HG03095 (cell line): ENCODE measurements at regions not wholly inside any gene's neighbourhood (a gene's known extent, or its start where the extent isn't known, plus 50 kb on each side); places are given as distances from the start of the nearest gene placed in this dataset.
A peak's percentile ranks its signal among the peaks of the same experiment; 100 is the strongest.
"Not testable (repeated sequence)": the region's sequence is repeated elsewhere in the genome, so short reads cannot be mapped to it uniquely, and the experiment has no call there.

Experiments used
- ATAC-seq: cut with Tn5 transposase; IDR thresholded peaks from one replicate; pipeline ENCODE4 v1.9.1; 2021; ENCODE audit warnings: moderate library complexity; ENCODE audit not compliant: unreplicated experiment

GRCh38 chr11:100576718-100577021 lies 110.4 kb upstream of the ARHGAP42 start:
- no peak for ATAC-seq

GRCh38 chr11:100578831-100579311 lies 108.2 kb upstream of the ARHGAP42 start:
- ATAC-seq = no peak

- ATAC-seq = no peak
Measured at GRCh38 chr11:100581318-100581717, 105.8 kb upstream of the ARHGAP42 start.

GRCh38 chr11:100584201-100584985 lies 102.7 kb upstream of the ARHGAP42 start:
- ATAC-seq = no peak

- ATAC-seq = no peak
Measured at GRCh38 chr11:100585728-100586127, 101.4 kb upstream of the ARHGAP42 start.

GRCh38 chr11:100586361-100587101 lies 100.6 kb upstream of the ARHGAP42 start:
- no peak for ATAC-seq

- ATAC-seq = no peak
Measured at GRCh38 chr11:100592619-100593260, 94.3 kb upstream of the ARHGAP42 start.

- ATAC-seq = no peak
Measured at GRCh38 chr11:100593291-100593690, 93.8 kb upstream of the ARHGAP42 start.

GRCh38 chr11:100594320-100594719 lies 92.8 kb upstream of the ARHGAP42 start:
- ATAC-seq = no peak

GRCh38 chr11:100600941-100601340 lies 86.1 kb upstream of the ARHGAP42 start:
- ATAC-seq = no peak

GRCh38 chr11:100602716-100603115 lies 84.4 kb upstream of the ARHGAP42 start:
- no peak for ATAC-seq

GRCh38 chr11:100607761-100608160 lies 79.3 kb upstream of the ARHGAP42 start:
- not testable (repeated sequence) for ATAC-seq

- peak; percentile 98 for ATAC-seq
Measured at GRCh38 chr11:100612766-100613165, 74.3 kb upstream of the ARHGAP42 start.

GRCh38 chr11:100618914-100619313 lies 68.2 kb upstream of the ARHGAP42 start:
- ATAC-seq = no peak

- ATAC-seq = no peak
Measured at GRCh38 chr11:100619484-100619883, 67.6 kb upstream of the ARHGAP42 start.

- ATAC-seq = no peak
Measured at GRCh38 chr11:100622404-100622803, 64.7 kb upstream of the ARHGAP42 start.

GRCh38 chr11:100624346-100624745 lies 62.7 kb upstream of the ARHGAP42 start:
- ATAC-seq = no peak

GRCh38 chr11:100625041-100625440 lies 62.0 kb upstream of the ARHGAP42 start:
- no peak for ATAC-seq

- no peak for ATAC-seq
Measured at GRCh38 chr11:100629671-100630070, 57.4 kb upstream of the ARHGAP42 start.

GRCh38 chr11:100630898-100631297 lies 56.2 kb upstream of the ARHGAP42 start:
- no peak for ATAC-seq

GRCh38 chr11:100631316-100631715 lies 55.8 kb upstream of the ARHGAP42 start:
- no peak for ATAC-seq

GRCh38 chr11:100632941-100633452 lies 54.1 kb upstream of the ARHGAP42 start:
- no peak for ATAC-seq
